Endothelial cell of umbilical vein (primary cell): ENCODE measurements at regions not wholly inside any gene's neighbourhood (a gene's known extent, or its start where the extent isn't known, plus 50 kb on each side); places are given as distances from the start of the nearest gene placed in this dataset.

Source experiments
- BruUV-seq: library from RNA; stranded (reverse); fragments of 400-500 nt; replicated peaks from 2 replicates; lab custom pipeline; 2021; lab: Mats Ljungman, UMichigan
- CTCF ChIA-PET: fragments of 300-600, 350-600 bp; sonication (Branson Sonifier 250); formaldehyde crosslinking; loops from one replicate; lab custom pipeline; 2021; ENCODE audit warnings: antibody characterized with exemption, inconsistent platforms; lab: Charles Lee
- POLR2A ChIA-PET: fragments of 300-600, 350-600 bp; sonication (Branson Sonifier 250); formaldehyde crosslinking; loops from one replicate; lab custom pipeline; 2021; ENCODE audit warnings: antibody characterized with exemption, inconsistent platforms; lab: Charles Lee
- DNase-seq: peaks from one replicate; pipeline ENCODE4 v3.0.0-alpha.2; 2011; ENCODE audit warnings: low read depth, low spot score
- FAIRE-seq: peaks from 2 replicates; lab custom pipeline; 2011; peaks lifted over from hg19 to GRCh38; lab: Jason Lieb, UNC
- H2AFZ ChIP-seq: 2 replicates; pipeline ENCODE4 v1.6.0; 2012; ENCODE audit warnings: low read depth, low read length, control low read depth, inconsistent platforms
- H3K27ac ChIP-seq: 2 replicates; pipeline ENCODE4 v1.5.1; 2011; ENCODE audit warnings: low read depth, mild to moderate bottlenecking, control low read depth, low read length, moderate library complexity; ENCODE audit not compliant: insufficient read depth
- H3K27me3 ChIP-seq, 2 experiments: 2 replicates each; pipeline versions ENCODE4 v1.6.0 to v1.6.1; 2011; ENCODE audit warnings: low read length in 2 of 2, mixed read lengths in 1 of 2; ENCODE audit not compliant: control insufficient read depth in 2 of 2, insufficient read depth in 2 of 2
- H3K36me3 ChIP-seq, 2 experiments: 2 replicates in 1 of 2; 3 replicates in 1 of 2; pipeline ENCODE4 v1.5.1; 2011; ENCODE audit warnings: low read length in 2 of 2, mild to moderate bottlenecking in 1 of 2, moderate library complexity in 1 of 2; ENCODE audit not compliant: control insufficient read depth in 2 of 2, insufficient read depth in 2 of 2; ENCODE audit errors: extremely low read depth in 1 of 2
- H3K4me1 ChIP-seq: 3 replicates; pipeline ENCODE4 v1.5.1; 2011; ENCODE audit warnings: mild to moderate bottlenecking, low read length; ENCODE audit not compliant: control insufficient read depth, insufficient read depth; ENCODE audit errors: extremely low read depth
- H3K4me2 ChIP-seq: 2 replicates; pipeline ENCODE4 v1.6.1; 2011; ENCODE audit warnings: low read length, control low read depth, mixed read lengths; ENCODE audit not compliant: insufficient read depth
- H3K4me3 ChIP-seq, 3 experiments: fragments of 200-600 bp in 1 of 3; sonication (generic), shearing (Covaris generic) in 1 of 3; replicated peaks in 1 of 3; 2 replicates each; pipeline ENCODE4 v1.5.1; 2011 to 2016; ENCODE audit warnings: control low read depth in 3 of 3, low read length in 3 of 3, mild to moderate bottlenecking in 2 of 3, inconsistent platforms in 1 of 3, low read depth in 1 of 3, moderate library complexity in 1 of 3; ENCODE audit not compliant: insufficient read depth in 1 of 3
- H3K79me2 ChIP-seq: 2 replicates; pipeline ENCODE4 v1.6.0; 2012; ENCODE audit warnings: low read length, inconsistent platforms; ENCODE audit not compliant: control insufficient read depth, insufficient read depth
- H3K9ac ChIP-seq: replicated peaks from 2 replicates; pipeline ENCODE3; 2011; ENCODE audit warnings: low read length, control low read depth; ENCODE audit not compliant: insufficient read depth; ENCODE audit errors: extremely low read depth
- H3K9me1 ChIP-seq: replicated peaks from 3 replicates; pipeline ENCODE4 v1.6.0; 2011; ENCODE audit warnings: mild to moderate bottlenecking, low read length; ENCODE audit not compliant: control insufficient read depth, insufficient read depth; ENCODE audit errors: extremely low read depth
- H3K9me3 ChIP-seq: replicated peaks from 2 replicates; pipeline ENCODE4 v1.5.1; 2012; ENCODE audit warnings: low read length, inconsistent platforms; ENCODE audit not compliant: control insufficient read depth, insufficient read depth
- H4K20me1 ChIP-seq: replicated peaks from 2 replicates; pipeline ENCODE3; 2011; ENCODE audit warnings: mild to moderate bottlenecking, low read length; ENCODE audit not compliant: control insufficient read depth, insufficient read depth; ENCODE audit errors: extremely low read depth
- CTCF ChIP-seq, 2 donors: IDR thresholded peaks; 1 replicate in 1 of 2; 2 replicates in 1 of 2; pipeline ENCODE4 v1.5.1; 2011; ENCODE audit warnings: low read length in 2 of 2, mild to moderate bottlenecking in 2 of 2, moderate library complexity in 2 of 2, control low read depth in 1 of 2, inconsistent platforms in 1 of 2, low read depth in 1 of 2; ENCODE audit not compliant: insufficient read depth in 1 of 2; ENCODE audit errors: extremely low read depth in 1 of 2
- EZH2 ChIP-seq: IDR thresholded peaks from 2 replicates; pipeline ENCODE4 v1.6.1; 2012; ENCODE audit warnings: borderline replicate concordance, low read depth, mild to moderate bottlenecking, moderate library complexity, low read length, inconsistent platforms; ENCODE audit not compliant: severe bottlenecking
- FOS ChIP-seq: IDR thresholded peaks from 2 replicates; pipeline ENCODE4 v1.6.1; 2011; ENCODE audit warnings: mild to moderate bottlenecking, low read length, moderate library complexity, borderline replicate concordance; ENCODE audit not compliant: insufficient read depth
- GATA2 ChIP-seq: IDR thresholded peaks from 2 replicates; pipeline ENCODE4 v1.7.0; 2011; ENCODE audit warnings: low read depth, mild to moderate bottlenecking, moderate library complexity, mixed read lengths, low read length; ENCODE audit not compliant: insufficient read length, insufficient read depth
- JUN ChIP-seq: IDR thresholded peaks from 2 replicates; pipeline ENCODE4 v1.6.1; 2011; ENCODE audit warnings: borderline replicate concordance, low read depth; ENCODE audit not compliant: insufficient read length, insufficient read depth
- MAX ChIP-seq: IDR thresholded peaks from 2 replicates; pipeline ENCODE4 v1.6.1; 2011; ENCODE audit not compliant: insufficient read depth, insufficient read length
- MYC ChIP-seq: IDR thresholded peaks from one replicate; pipeline ENCODE4 v1.6.1; 2011; ENCODE audit warnings: mild to moderate bottlenecking, low read depth, low read length
- POLR2A ChIP-seq: IDR thresholded peaks from 2 replicates; pipeline ENCODE4 v1.6.1; 2012; ENCODE audit warnings: low read depth, mild to moderate bottlenecking, control low read depth, low read length
- POLR2AphosphoS5 ChIP-seq: IDR thresholded peaks from 2 replicates; pipeline ENCODE4 v1.6.1; 2012; ENCODE audit warnings: low read depth, mild to moderate bottlenecking, control low read depth, low read length, moderate library complexity; ENCODE audit not compliant: insufficient read depth
- dilution Hi-C: fragments of 300-500 bp; cut with MboI; formaldehyde crosslinking; loops from one replicate; pipeline ENCODE4 v1.15.0; 2019; ENCODE audit warnings: low sequenced_read_pairs; ENCODE audit not compliant: extremely low pct_ligation_motif_present
- intact Hi-C: fragments of 100-400 bp; cut with micrococcal nuclease; formaldehyde crosslinking; loops from one replicate; pipeline ENCODE4 v1.10.0; 2022

DNA sequence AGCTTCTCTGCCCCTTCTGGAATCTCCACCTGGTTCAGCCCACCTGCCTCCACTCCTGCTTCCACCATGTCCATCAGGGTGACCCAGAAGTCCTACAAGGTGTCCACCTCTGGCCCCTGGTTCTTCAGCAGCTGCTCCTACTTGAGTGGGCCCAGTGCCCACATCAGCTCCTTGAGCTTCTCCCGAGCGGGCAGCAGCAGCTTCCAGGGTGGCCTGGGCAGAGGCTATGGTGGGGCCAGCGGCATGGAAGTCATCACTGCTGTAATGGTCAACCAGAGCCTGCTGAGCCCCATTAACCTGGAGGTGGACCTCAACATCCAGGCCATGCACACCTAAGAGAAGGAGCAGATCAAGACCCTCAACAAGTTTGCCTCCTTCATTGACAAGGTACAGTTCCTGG is 74.4 kb upstream of the ZXDA start:
- Histone ChIP-seq H3K9me1 (no peaks in the 10 kb centered on the region), H2AFZ (no peak overlapping the region), H3K27ac (no peak overlapping the region), H3K4me2 (no peak overlapping the region), H3K36me3 (no peaks in the 10 kb centered on the region), H3K4me1 (no peaks in the 10 kb centered on the region), H3K79me2 (no peaks in the 10 kb centered on the region), H3K4me3 (no peak overlapping the region), H3K27me3 (no peaks in the 10 kb centered on the region), H4K20me1 (no peaks in the 10 kb centered on the region), H3K9me3 (no peaks in the 10 kb centered on the region), H3K9ac (no peak overlapping the region)
- ChIA-PET POLR2A (no interaction called here), CTCF (no interaction called here)
- no peak for FAIRE-seq
- intact Hi-C loops: no loop called here
- DNase-seq: no peak
- no TSS peak for BruUV-seq
- dilution Hi-C loops: no loop called here
- TF ChIP-seq JUN: no peak
- no peak for TF ChIP-seq POLR2AphosphoS5
- TF ChIP-seq MAX: no peak
- no peak for TF ChIP-seq POLR2A
- TF ChIP-seq GATA2: no peak
- no peak for TF ChIP-seq CTCF (IDR thresholded peaks at IDR 0.05; ENCODE audit: extremely low read depth in 1 of 2, insufficient read depth in 1 of 2, low read depth in 1 of 2, low read length in 2 of 2)
- no peak for TF ChIP-seq MYC
- TF ChIP-seq EZH2: no peak
- TF ChIP-seq FOS: no peak
